Fibroblast of lung (primary cell): ENCODE measurements at regions not wholly inside any gene's neighbourhood (a gene's known extent, or its start where the extent isn't known, plus 50 kb on each side); places are given as distances from the start of the nearest gene placed in this dataset.

ENCODE experiments used
- EZH2 ChIP-seq: IDR thresholded peaks from 2 replicates; pipeline ENCODE4 v1.5.1; 2012; ENCODE audit warnings: low read length, control low read depth, mild to moderate bottlenecking; ENCODE audit errors: missing control alignments
- TF ChIP-seq, protein P1 (sequence below), 2 donors: IDR thresholded peaks in 1 of 2; conservative IDR thresholded peaks in 1 of 2; 1 replicate in 1 of 2; 2 replicates in 1 of 2; pipeline ENCODE4 v1.5.1; 2011 to 2012; ENCODE audit warnings: low read length in 2 of 2, control low read depth in 1 of 2, inconsistent platforms in 1 of 2, low read depth in 1 of 2, mild to moderate bottlenecking in 1 of 2

DNA sequence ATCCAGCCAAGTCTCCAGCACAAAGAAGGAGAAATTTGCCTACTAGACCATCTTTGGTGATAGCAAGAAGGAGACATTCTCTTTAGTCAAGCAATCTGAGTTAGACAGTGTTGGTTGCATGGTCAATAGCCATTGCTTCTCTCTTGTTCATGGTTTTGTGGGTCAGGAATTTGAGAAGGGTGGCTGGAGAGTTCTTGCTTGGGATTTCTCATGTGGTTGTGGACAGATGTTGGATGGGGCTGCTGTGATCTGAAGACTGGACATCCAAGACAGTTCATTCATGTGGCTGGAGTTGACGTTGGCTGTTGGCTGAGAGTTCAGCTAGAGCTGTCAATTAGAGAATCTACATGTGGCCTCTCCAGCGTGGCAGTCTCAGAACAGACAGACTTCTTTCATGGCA is 322.3 kb upstream of the PRDM1 start:
- TF ChIP-seq, protein P1, sequence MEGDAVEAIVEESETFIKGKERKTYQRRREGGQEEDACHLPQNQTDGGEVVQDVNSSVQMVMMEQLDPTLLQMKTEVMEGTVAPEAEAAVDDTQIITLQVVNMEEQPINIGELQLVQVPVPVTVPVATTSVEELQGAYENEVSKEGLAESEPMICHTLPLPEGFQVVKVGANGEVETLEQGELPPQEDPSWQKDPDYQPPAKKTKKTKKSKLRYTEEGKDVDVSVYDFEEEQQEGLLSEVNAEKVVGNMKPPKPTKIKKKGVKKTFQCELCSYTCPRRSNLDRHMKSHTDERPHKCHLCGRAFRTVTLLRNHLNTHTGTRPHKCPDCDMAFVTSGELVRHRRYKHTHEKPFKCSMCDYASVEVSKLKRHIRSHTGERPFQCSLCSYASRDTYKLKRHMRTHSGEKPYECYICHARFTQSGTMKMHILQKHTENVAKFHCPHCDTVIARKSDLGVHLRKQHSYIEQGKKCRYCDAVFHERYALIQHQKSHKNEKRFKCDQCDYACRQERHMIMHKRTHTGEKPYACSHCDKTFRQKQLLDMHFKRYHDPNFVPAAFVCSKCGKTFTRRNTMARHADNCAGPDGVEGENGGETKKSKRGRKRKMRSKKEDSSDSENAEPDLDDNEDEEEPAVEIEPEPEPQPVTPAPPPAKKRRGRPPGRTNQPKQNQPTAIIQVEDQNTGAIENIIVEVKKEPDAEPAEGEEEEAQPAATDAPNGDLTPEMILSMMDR (conservative IDR thresholded peaks at IDR 0.05 in 1 of 2, IDR thresholded peaks at IDR 0.05 in 1 of 2; ENCODE audit: low read depth in 1 of 2, low read length in 2 of 2), result no peak
- TF ChIP-seq EZH2, result no peak
